Natural killer cell (primary cell): ENCODE measurements at regions not wholly inside any gene's neighbourhood (a gene's known extent, or its start where the extent isn't known, plus 50 kb on each side); places are given as distances from the start of the nearest gene placed in this dataset.
"Not testable (repeated sequence)": the region's sequence is repeated elsewhere in the genome, so short reads cannot be mapped to it uniquely, and the experiment has no call there.

Experiments used
- ATAC-seq, 3 donors: fragments of 150-1000 bp in 2 of 3; fragments of 200-7000 bp in 1 of 3; cut with Tn5 transposase; 1 replicate in 1 of 3; 2 replicates in 2 of 3; pipeline ENCODE4 v1.10.0; 2021; ENCODE audit warnings: mild to moderate bottlenecking in 2 of 3, moderate library complexity in 2 of 3
- DNase-seq, 2 donors: peaks; one replicate each; pipeline versions ENCODE4 v3.0.0 to v3.0.0-alpha.2; 2013 to 2021; ENCODE audit warnings: mixed read lengths in 1 of 2
- H3K27ac ChIP-seq: one replicate; pipeline ENCODE4 v1.5.1; 2013; ENCODE audit warnings: mild to moderate bottlenecking, low read length
- H3K27me3 ChIP-seq: one replicate; pipeline ENCODE4 v1.6.1; 2013; ENCODE audit warnings: low read length; ENCODE audit not compliant: control insufficient read depth, insufficient read depth
- H3K36me3 ChIP-seq: one replicate; pipeline ENCODE4 v1.6.1; 2013; ENCODE audit warnings: low read length; ENCODE audit not compliant: control insufficient read depth, insufficient read depth
- H3K4me1 ChIP-seq: one replicate; pipeline ENCODE4 v1.6.1; 2013; ENCODE audit warnings: low read length; ENCODE audit not compliant: control insufficient read depth, insufficient read depth
- H3K4me3 ChIP-seq: one replicate; pipeline ENCODE4 v1.5.1; 2013; ENCODE audit warnings: low read length
- H3K9me3 ChIP-seq: one replicate; pipeline ENCODE4 v1.6.1; 2013; ENCODE audit warnings: low read length; ENCODE audit not compliant: control insufficient read depth, insufficient read depth
- H3K27ac Mint-ChIP-seq, 2 donors: one replicate each; pipeline ENCODE4 v1.8.0; 2022; ENCODE audit warnings: mild to moderate bottlenecking in 2 of 2, mixed read lengths in 2 of 2, moderate library complexity in 1 of 2
- H3K27me3 Mint-ChIP-seq, 2 donors: one replicate each; pipeline ENCODE4 v1.8.0; 2022; ENCODE audit warnings: low read depth in 2 of 2, mixed read lengths in 2 of 2
- H3K36me3 Mint-ChIP-seq: one replicate; pipeline ENCODE4 v1.8.0; 2022; ENCODE audit warnings: mixed read lengths
- H3K4me1 Mint-ChIP-seq, 2 donors: one replicate each; pipeline ENCODE4 v1.8.0; 2022; ENCODE audit warnings: mixed read lengths in 2 of 2
- H3K4me3 Mint-ChIP-seq: one replicate; pipeline ENCODE4 v1.8.0; 2022; ENCODE audit warnings: mild to moderate bottlenecking, moderate library complexity, mixed read lengths
- H3K9me3 Mint-ChIP-seq, 2 donors: one replicate each; pipeline ENCODE4 v1.8.0; 2022; ENCODE audit warnings: mixed read lengths in 2 of 2
- WGBS: methylation state at CpG from one replicate; pipeline ENCODE4 v1.1.7; 2013; ENCODE audit warnings: missing lambda C conversion rate; ENCODE audit not compliant: insufficient coverage; 5-methylcytosine and 5-hydroxymethylcytosine counted together
- intact Hi-C: fragments of 100-400 bp; cut with micrococcal nuclease; formaldehyde crosslinking; loops from one replicate; pipeline ENCODE4 v1.14.2; 2022
- TF ChIP-seq, protein P1 (sequence below): fragments of 200-600 bp; IDR thresholded peaks from one replicate; pipeline ENCODE4 v1.8.0; 2022; ENCODE audit warnings: antibody characterized with exemption

GRCh38 chr14:27886256-27886655 is 880.3 kb upstream of the FOXG1 start:
- DNase-seq: no peak
- Mint-ChIP-seq H3K4me1 (no peaks in the 10 kb centered on the region), H3K9me3 (peaks cover 9 to 23% of the 10 kb centered on the region in 2 donors), H3K4me3 (no peak overlapping the region), H3K36me3 (peaks cover 19% of the 10 kb centered on the region), H3K27me3 (no peaks in the 10 kb centered on the region), H3K27ac (no peak overlapping the region)
- ATAC-seq: no peak
- Histone ChIP-seq H3K27me3 (no peaks in the 10 kb centered on the region), H3K9me3 (no peaks in the 10 kb centered on the region), H3K4me3 (no peak overlapping the region), H3K27ac (no peak overlapping the region), H3K36me3 (no peaks in the 10 kb centered on the region), H3K4me1 (no peaks in the 10 kb centered on the region)
- 80% methylated on average over 1 of the region's 1 CpG for WGBS
- intact Hi-C loops: no loop called here
- TF ChIP-seq, protein P1, sequence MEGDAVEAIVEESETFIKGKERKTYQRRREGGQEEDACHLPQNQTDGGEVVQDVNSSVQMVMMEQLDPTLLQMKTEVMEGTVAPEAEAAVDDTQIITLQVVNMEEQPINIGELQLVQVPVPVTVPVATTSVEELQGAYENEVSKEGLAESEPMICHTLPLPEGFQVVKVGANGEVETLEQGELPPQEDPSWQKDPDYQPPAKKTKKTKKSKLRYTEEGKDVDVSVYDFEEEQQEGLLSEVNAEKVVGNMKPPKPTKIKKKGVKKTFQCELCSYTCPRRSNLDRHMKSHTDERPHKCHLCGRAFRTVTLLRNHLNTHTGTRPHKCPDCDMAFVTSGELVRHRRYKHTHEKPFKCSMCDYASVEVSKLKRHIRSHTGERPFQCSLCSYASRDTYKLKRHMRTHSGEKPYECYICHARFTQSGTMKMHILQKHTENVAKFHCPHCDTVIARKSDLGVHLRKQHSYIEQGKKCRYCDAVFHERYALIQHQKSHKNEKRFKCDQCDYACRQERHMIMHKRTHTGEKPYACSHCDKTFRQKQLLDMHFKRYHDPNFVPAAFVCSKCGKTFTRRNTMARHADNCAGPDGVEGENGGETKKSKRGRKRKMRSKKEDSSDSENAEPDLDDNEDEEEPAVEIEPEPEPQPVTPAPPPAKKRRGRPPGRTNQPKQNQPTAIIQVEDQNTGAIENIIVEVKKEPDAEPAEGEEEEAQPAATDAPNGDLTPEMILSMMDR: no peak

DNA sequence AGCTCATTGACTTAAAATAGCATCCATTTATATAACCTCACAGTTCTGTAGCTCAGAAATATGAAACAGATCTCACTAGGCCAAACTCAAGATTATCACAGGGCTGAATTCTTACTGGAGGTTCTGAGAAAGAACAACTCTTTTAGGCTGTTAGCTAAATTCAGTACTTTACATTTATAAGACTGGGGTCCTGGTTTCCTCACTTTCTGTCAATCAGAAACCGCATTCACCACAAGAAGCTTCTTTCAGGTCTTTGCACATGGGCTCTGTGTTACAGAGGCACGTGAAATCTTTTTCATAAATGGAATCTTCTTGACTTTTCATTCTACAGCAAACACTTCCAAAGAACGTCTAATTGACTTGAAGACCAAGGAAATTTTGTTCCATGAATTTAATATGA is 876.3 kb upstream of the FOXG1 start:
- H3K27ac ChIP-seq: no peak overlapping the region
- no peaks in the 10 kb centered on the region for H3K9me3 ChIP-seq
- H3K4me1 ChIP-seq: no peaks in the 10 kb centered on the region
- no peaks in the 10 kb centered on the region for H3K27me3 ChIP-seq
- H3K4me3 ChIP-seq: no peak overlapping the region
- DNase-seq: no peak
- ATAC-seq: no peak
- Mint-ChIP-seq H3K27me3 (no peaks in the 10 kb centered on the region), H3K4me1 (no peaks in the 10 kb centered on the region), H3K4me3 (no peak overlapping the region), H3K27ac (no peak overlapping the region), H3K36me3 (peaks cover 7% of the 10 kb centered on the region), H3K9me3 (peaks cover 6 to 9% of the 10 kb centered on the region in 2 donors)
- intact Hi-C loops: no loop called here
- WGBS: 68% methylated on average over 3 of the region's 3 CpGs
- TF ChIP-seq, protein P1: no peak
- H3K36me3 ChIP-seq: no peaks in the 10 kb centered on the region

DNA sequence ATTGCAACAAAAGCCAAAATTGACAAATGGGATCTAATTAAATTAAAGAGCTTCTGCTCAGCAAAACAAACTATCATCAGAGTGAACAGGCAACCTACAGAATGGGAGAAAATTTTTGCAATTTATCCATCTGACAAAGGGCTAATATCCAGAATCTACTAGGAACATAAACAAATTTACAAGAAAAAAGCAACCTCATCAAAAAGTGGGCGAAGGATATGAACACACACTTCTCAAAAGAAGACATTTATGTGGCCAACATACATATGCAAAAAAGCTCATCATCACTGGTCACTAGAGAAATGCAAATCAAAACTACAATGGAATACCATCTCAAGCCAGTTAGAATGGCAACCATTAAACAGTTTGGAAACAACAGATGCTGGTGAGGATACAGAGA is 858.1 kb upstream of the FOXG1 start:
- H3K4me1 ChIP-seq, H3K36me3 Mint-ChIP-seq, H3K4me1 Mint-ChIP-seq, H3K4me3 Mint-ChIP-seq, H3K4me3 ChIP-seq, H3K27me3 Mint-ChIP-seq, H3K36me3 ChIP-seq, H3K9me3 ChIP-seq, H3K27ac Mint-ChIP-seq, ATAC-seq, intact Hi-C loops, H3K27ac ChIP-seq, H3K27me3 ChIP-seq, DNase-seq: not testable (repeated sequence)
- WGBS: 90% methylated on average over 1 of the region's 1 CpG
- H3K9me3 Mint-ChIP-seq: peaks cover 3 to 12% of the 10 kb centered on the region in 2 donors

GRCh38 chr14:27916326-27916725 is 850.3 kb upstream of the FOXG1 start:
- no peaks in the 10 kb centered on the region for H3K4me1 Mint-ChIP-seq
- Histone ChIP-seq H3K27me3 (no peaks in the 10 kb centered on the region), H3K4me3 (no peak overlapping the region), H3K9me3 (peaks cover 6% of the 10 kb centered on the region), H3K27ac (no peak overlapping the region), H3K4me1 (no peaks in the 10 kb centered on the region), H3K36me3 (no peaks in the 10 kb centered on the region)
- H3K27me3 Mint-ChIP-seq: no peaks in the 10 kb centered on the region
- H3K36me3 Mint-ChIP-seq: no peaks in the 10 kb centered on the region
- DNase-seq: no peak
- no peak overlapping the region for H3K27ac Mint-ChIP-seq
- WGBS: 88% methylated on average over 2 of the region's 3 CpGs
- peaks cover 7 to 11% of the 10 kb centered on the region in 2 donors for H3K9me3 Mint-ChIP-seq
- no peak for ATAC-seq
- intact Hi-C loops: no loop called here
- TF ChIP-seq, protein P1: no peak
- no peak overlapping the region for H3K4me3 Mint-ChIP-seq
